GM18505 (cell line): ENCODE measurements at regions not wholly inside any gene's neighbourhood (a gene's known extent, or its start where the extent isn't known, plus 50 kb on each side); places are given as distances from the start of the nearest gene placed in this dataset.

Experiments used
- ATAC-seq: cut with Tn5 transposase; IDR thresholded peaks from one replicate; pipeline ENCODE4 v1.9.1; 2021; ENCODE audit not compliant: unreplicated experiment
- POLR2A ChIP-seq: IDR thresholded peaks from 4 replicates; pipeline ENCODE4 v1.6.1; 2011; ENCODE audit warnings: borderline replicate concordance; ENCODE audit not compliant: insufficient read depth, insufficient read length; ENCODE audit errors: extremely low read depth

GRCh38 chr1:4530166-4530785, 124.1 kb upstream of the AJAP1 start:
- no peak for TF ChIP-seq POLR2A

GRCh38 chr1:4531842-4532241, 122.6 kb upstream of the AJAP1 start:
- TF ChIP-seq POLR2A: no peak
- ATAC-seq: no peak

More at GRCh38 chr1:4530166-4530785, 124.1 kb upstream of the AJAP1 start:
- ATAC-seq: no peak

GRCh38 chr1:4532656-4533055, 121.8 kb upstream of the AJAP1 start:
- ATAC-seq: no peak
- no peak for TF ChIP-seq POLR2A

GRCh38 chr1:4546911-4547310, 107.5 kb upstream of the AJAP1 start:
- no peak for TF ChIP-seq POLR2A
- ATAC-seq: no peak

- ATAC-seq: no peak
- no peak for TF ChIP-seq POLR2A
Observed at GRCh38 chr1:4549930-4550329, 104.5 kb upstream of the AJAP1 start.

GRCh38 chr1:4550941-4551340, 103.5 kb upstream of the AJAP1 start:
- no peak for ATAC-seq
- TF ChIP-seq POLR2A: no peak

GRCh38 chr1:4551706-4552105, 102.7 kb upstream of the AJAP1 start:
- no peak for ATAC-seq
- TF ChIP-seq POLR2A: no peak

- no peak for ATAC-seq
- no peak for TF ChIP-seq POLR2A
Observed at GRCh38 chr1:4553761-4554160, 100.6 kb upstream of the AJAP1 start.

GRCh38 chr1:4554271-4554865, 100.0 kb upstream of the AJAP1 start:
- no peak for ATAC-seq
- TF ChIP-seq POLR2A: no peak

- ATAC-seq: no peak
- no peak for TF ChIP-seq POLR2A
Observed at GRCh38 chr1:4557949-4558348, 96.5 kb upstream of the AJAP1 start.

GRCh38 chr1:4561205-4561604, 93.2 kb upstream of the AJAP1 start:
- ATAC-seq: no peak
- TF ChIP-seq POLR2A: no peak

- no peak for ATAC-seq
- TF ChIP-seq POLR2A: no peak
Observed at GRCh38 chr1:4562321-4562720, 92.1 kb upstream of the AJAP1 start.

GRCh38 chr1:4563586-4563985, 90.8 kb upstream of the AJAP1 start:
- no peak for TF ChIP-seq POLR2A

GRCh38 chr1:4564051-4564450, 90.4 kb upstream of the AJAP1 start:
- no peak for ATAC-seq
- TF ChIP-seq POLR2A: no peak

More at GRCh38 chr1:4563586-4563985, 90.8 kb upstream of the AJAP1 start:
- no peak for ATAC-seq
